GM21367 (cell line): ENCODE measurements at regions not wholly inside any gene's neighbourhood (a gene's known extent, or its start where the extent isn't known, plus 50 kb on each side); places are given as distances from the start of the nearest gene placed in this dataset.
"Not testable (repeated sequence)": the region's sequence is repeated elsewhere in the genome, so short reads cannot be mapped to it uniquely, and the experiment has no call there.

Experiments
- ATAC-seq: cut with Tn5 transposase; IDR thresholded peaks from one replicate; pipeline ENCODE4 v1.9.1; 2021; ENCODE audit not compliant: unreplicated experiment

DNA sequence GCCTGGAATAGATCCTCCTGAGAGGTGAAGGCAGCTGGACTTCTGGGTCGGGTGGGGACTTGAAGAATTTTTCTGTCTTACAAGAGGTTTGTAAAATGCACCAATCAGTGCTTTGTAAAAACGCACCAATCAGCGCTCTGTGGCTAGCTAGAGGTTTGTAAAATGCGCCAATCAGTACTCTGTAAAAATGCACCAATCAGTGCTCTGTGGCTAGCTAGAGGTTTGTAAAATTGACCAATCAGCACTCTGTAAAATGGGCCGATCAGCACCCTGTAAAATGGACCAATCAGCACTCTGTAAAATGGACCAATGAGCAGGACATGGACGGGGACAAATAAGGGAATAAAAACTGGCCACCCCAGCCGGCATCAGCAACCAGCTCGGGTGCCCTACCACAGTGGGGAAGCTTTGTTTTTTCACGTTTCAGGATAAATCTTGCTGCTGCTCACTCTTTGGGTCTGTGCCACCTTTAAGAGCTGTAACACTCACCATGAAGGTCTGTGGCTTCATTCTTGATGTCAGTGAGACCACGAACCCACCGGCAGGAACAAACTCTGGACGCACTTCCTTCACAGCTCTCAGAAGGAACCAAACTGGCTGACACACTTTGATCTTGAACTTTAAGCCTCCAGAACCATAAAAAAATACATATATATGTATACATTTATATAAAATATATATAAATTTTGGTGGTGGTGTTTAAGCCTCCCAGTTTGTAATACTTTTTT, 197.8 kb upstream of the SLCO3A1 start:
- ATAC-seq: not testable (repeated sequence)

- ATAC-seq: no peak
These were observed 193.3 kb upstream of the SLCO3A1 start for GRCh38 chr15:91660174-91660649.

DNA sequence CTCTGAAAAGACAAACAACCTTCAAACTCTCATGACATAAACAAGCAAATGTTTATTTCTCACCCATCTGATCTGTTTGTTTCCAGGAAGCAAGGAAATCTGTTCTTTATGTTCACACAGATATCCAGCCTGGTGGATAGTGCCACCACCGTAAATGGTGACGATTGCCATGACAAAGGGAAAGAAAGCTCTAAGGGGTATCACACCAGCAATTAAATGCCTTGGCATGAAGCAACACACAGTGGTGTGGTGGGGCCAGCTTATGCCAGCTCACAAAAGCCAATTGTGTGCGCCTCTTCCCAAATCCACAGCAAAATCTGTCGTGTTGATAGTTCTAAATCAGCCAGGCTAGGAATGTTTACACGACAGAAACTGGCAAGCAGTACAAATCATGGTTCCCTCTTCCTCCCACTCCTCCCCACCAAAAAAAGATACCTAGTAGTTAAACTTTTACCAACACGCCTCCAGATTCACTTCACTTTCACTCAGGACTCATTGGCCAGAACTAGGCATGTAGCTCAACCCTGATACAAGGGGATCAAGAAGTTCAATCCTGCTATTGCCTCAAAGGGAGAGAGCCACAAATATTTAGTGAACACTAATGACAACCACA, 189.2 kb upstream of the SLCO3A1 start:
- no peak for ATAC-seq

DNA sequence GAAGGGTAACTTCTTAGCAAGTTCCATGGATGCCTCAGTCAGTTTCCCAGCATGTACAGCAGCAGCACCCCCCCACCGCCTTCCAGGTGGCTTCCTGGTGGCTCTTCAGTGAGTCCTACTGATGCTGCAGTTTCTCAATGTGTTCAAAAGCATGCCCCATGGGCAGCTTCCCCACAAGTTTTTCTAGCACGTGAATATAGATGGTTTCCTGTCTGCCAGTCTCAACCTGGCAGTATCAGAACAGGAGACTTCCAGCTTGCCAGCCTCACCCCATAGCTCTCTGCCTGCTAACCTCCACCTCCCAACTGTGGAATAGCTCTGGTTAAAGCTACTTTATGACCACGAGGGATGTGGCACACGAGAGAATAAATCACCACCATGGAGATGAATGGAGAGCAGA, 188.3 kb upstream of the SLCO3A1 start:
- ATAC-seq: no peak

DNA sequence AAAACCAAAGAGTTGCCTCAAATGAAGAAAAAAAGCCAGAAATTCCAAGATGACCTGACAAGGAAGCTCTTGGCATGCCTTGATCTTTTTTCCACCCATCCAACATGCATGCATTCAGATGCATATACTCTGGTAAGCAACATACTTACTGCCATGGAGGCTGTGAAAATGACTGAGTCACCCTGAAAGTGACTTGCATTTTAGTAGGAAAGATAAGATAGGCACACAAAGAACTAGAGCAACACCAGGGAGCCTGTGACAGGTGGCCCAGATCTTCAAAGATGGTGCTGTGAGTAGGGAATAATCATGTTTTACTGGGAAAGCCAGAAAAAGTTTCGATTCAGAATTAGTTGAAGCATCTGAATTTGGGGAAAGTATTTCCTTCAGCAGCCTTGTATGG, 185.1 kb upstream of the SLCO3A1 start:
- ATAC-seq: no peak

- no peak for ATAC-seq
These were observed 183.4 kb upstream of the SLCO3A1 start for GRCh38 chr15:91670108-91670507.

DNA sequence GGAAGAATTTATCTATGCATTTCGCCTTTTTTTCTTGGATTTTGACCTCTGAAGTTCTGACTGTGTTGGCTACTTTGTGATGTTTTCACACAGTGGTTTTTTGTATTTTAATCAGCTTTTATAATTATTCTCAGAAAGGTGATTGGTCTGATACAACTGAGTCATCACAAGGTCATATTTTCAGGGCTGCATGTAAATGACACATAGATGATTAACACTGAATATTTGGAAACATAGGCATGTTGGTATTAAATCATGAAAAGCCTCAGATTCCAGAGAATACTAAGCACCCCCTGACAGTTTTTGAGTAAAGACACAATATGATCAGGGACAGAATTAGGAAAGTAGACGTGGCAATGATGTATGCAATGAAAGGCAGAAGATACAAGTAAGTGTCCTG, 175.5 kb upstream of the SLCO3A1 start:
- ATAC-seq: no peak

DNA sequence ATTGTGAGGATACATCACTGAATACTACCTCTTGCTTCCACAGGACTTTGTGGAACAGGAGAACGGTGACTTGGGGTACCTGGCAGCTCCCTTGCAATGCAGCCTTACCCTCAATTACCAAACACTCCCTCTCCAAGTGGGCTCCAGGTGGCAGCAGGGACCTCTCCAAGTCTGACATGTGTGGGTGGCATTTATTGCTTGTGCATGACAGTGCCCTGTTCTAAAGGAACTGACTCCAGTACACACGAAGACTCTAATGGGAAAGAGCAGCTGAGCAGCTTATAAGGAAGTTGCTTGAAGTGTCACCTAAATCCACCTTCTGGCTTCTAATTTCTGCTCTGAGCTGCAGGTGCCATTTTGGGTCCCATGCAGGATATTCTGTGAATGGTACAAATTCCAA, 174.1 kb upstream of the SLCO3A1 start:
- no peak for ATAC-seq

DNA sequence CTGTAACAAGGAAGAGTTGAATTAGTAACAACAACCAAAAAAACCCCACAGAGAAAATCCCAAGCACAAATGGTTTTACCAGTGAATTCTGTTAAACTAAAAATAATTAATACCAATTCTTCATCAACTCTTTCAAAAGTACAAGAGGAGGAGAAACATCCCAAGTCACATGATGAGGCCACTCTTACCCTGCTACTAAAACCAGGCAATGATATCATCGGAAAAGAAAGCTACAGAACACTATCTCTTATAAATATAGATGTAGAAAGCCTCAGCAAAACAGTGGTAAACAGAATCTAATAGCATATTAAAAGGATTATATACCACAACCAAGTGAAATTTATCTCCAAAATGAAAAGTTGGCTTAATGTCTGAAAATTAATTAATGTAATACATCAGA, 168.1 kb upstream of the SLCO3A1 start:
- ATAC-seq: no peak

- no peak for ATAC-seq
These were observed 164.7 kb upstream of the SLCO3A1 start for GRCh38 chr15:91688811-91689210.

DNA sequence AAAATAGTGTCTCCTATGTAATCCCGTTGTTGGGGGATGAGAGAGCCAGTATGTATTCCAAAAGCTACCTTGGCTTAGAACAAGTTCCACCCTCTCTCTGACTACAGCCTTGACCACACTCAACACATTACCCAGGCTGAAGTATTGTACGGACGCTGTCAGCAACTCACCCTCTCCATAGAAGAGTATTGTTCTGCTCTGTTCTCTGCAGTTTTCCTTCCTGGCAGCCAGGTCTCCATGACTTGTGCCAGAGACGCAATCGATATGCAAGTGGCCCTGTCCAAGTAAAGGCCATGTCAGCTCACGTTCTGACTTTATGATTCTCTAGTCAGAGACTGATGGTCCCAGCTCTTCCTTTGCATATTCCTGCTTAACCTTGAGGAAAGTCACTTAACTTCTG, 164.1 kb upstream of the SLCO3A1 start:
- no peak for ATAC-seq

DNA sequence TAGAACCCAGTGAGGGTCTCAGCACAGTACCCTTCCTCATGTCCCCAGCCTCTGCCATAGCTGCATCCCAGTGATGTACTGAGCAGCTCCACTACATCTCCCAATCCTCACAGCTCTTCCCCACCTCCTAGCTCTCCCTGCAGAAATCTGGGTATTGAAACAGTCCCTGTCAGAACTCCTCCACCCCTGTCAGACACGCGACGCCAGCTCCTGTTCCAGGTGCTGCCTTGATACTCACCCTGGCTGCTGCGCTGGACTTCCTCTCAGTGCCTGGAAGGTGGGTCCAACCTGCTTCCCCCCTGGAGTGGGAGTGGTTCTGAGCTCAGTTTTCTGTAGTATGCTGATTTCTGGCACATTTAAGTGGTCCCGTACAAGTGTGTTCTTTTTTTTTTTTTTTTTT, 160.9 kb upstream of the SLCO3A1 start:
- no peak for ATAC-seq

DNA sequence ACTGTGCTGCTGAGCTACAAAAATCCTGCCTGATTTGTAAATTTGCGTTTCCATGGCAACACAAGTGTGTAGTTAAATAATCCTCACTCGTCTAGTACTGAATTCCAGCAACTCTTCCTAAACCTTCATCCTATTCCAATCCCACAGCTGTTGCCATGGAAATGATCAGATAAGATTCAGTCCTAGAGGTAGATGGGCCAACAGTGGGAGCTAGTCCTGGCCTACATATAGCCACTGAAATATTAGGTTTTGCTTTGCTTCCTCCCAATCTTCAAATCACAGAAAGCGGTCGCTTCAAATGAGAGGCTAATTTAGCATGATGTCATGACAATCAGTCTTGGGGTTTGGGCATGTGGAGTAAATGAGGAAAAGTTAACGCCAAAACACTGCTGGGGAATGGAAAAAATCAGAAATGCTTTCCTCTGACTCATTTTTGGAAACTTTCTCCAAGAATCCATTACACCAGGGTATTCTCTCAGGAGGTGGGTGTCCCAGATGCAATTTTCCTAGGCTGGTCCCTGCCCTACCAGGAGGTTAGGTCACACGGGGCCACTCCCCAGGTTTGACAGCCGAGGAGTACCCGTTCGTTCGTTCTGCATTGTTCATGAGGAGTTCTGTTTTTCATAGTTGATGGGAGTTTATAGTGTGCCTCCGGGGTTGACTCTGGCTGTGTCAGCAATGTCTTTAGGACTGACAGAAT, 159.2 kb upstream of the SLCO3A1 start:
- no peak for ATAC-seq

GRCh38 chr15:91694831-91695210, 158.7 kb upstream of the SLCO3A1 start:
- no peak for ATAC-seq

- ATAC-seq: no peak
These were observed 157.7 kb upstream of the SLCO3A1 start for GRCh38 chr15:91695799-91696198.

- no peak for ATAC-seq
These were observed 156.5 kb upstream of the SLCO3A1 start for GRCh38 chr15:91696981-91697380.

DNA sequence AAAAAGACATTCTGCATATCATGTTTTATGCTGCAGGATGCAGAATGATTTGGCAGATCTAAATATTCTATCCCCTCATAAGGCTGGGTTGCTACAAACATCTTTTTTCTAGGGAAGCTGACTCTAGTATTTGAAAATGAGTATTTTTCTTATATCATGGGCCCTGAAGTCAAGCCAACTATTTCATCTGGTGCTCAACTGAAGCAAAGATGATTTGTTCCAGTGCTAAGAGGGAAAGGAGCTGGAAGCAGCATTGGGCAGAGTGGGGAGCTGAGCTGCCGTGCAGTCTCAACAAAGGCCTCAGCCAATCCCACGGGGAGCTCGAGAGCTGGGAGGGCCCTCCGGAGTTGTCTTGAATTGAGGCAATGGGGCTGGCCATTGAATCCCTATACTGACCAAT, 155.3 kb upstream of the SLCO3A1 start:
- no peak for ATAC-seq

- no peak for ATAC-seq
These were observed 153.8 kb upstream of the SLCO3A1 start for GRCh38 chr15:91699741-91700140.

GRCh38 chr15:91703274-91703673, 150.2 kb upstream of the SLCO3A1 start:
- ATAC-seq: no peak

DNA sequence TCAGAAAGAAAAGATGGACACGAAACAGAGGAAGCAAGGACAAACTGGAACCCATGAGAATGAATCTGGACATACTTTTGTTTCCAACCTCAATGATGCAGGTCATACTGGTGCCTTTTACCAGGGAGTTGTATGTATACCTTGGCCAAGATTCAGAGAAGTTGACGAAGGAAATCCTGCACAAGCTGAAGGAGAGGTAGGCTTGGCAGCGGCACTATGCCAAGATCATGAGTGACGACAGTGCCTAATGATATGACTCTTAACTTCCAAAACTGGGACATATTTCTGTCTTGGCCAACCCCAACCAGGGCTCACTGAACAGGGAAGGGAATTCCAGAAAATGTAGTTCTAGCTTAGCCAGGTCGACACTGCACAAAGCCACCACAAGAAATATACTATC, 149.2 kb upstream of the SLCO3A1 start:
- ATAC-seq: no peak

DNA sequence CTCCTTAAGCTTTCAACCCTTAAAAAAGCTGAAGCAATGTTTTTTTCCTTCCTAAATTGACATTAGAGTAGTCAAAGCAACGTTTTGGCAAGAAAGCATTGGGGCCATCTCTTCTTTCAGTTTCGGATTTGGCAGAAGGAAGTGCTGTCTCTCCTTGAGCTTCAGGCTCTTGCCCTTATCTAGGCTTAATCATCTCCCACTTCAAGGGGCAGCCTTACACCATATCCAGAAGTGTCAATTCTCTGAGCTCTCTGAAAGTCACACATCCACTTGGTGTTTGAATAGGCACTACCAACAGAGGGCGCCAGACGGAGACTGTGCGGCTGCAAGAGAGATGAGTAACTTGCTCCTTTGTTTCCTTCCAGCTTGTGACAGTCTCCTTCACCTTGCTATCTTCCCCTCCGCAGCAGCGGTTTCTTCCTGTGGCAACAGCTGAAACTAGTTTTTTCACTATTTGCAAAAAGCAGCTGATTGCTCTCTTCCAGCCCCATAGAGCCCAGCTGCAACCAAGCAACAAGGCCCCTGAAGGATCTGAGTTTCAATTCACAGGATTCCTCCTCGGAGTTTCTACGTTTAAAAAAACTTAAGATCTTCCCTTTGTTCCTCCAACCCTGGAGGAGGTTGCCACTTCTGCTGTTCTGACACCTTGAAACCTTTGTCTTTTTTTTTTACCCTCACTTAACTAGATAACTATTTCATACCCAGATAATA, 147.0 kb upstream of the SLCO3A1 start:
- peak; percentile 89 for ATAC-seq
